HG02623 (cell line): ENCODE measurements at regions not wholly inside any gene's neighbourhood (a gene's known extent, or its start where the extent isn't known, plus 50 kb on each side); places are given as distances from the start of the nearest gene placed in this dataset.

Experiments
- ATAC-seq: cut with Tn5 transposase; IDR thresholded peaks from one replicate; pipeline ENCODE4 v1.9.1; 2021; ENCODE audit warnings: moderate library complexity; ENCODE audit not compliant: unreplicated experiment

- ATAC-seq = no peak
Measured at GRCh38 chr2:129069875-129070594, 751.4 kb upstream of the HS6ST1 start.

GRCh38 chr2:129070663-129071062 is 752.0 kb upstream of the HS6ST1 start:
- ATAC-seq = no peak

- no peak for ATAC-seq
Measured at GRCh38 chr2:129071531-129071930, 752.9 kb upstream of the HS6ST1 start.

- ATAC-seq = no peak
Measured at GRCh38 chr2:129074298-129074920, 755.7 kb upstream of the HS6ST1 start.

- ATAC-seq = no peak
Measured at GRCh38 chr2:129078548-129078947, 759.9 kb upstream of the HS6ST1 start.

GRCh38 chr2:129080715-129081476 is 762.2 kb upstream of the HS6ST1 start:
- ATAC-seq = no peak

- no peak for ATAC-seq
Measured at GRCh38 chr2:129085386-129085785, 766.7 kb upstream of the HS6ST1 start.

- ATAC-seq = no peak
Measured at GRCh38 chr2:129087133-129087813, 768.6 kb upstream of the HS6ST1 start.

- no peak for ATAC-seq
Measured at GRCh38 chr2:129091620-129092019, 773.0 kb upstream of the HS6ST1 start.

GRCh38 chr2:129092956-129093355 is 774.3 kb upstream of the HS6ST1 start:
- no peak for ATAC-seq

- ATAC-seq = no peak
Measured at GRCh38 chr2:129101186-129101585, 782.5 kb upstream of the HS6ST1 start.

- no peak for ATAC-seq
Measured at GRCh38 chr2:129103936-129104878, 785.5 kb upstream of the HS6ST1 start.

GRCh38 chr2:129112181-129112580 is 793.5 kb upstream of the HS6ST1 start:
- ATAC-seq = no peak

GRCh38 chr2:129113776-129114175 is 795.1 kb upstream of the HS6ST1 start:
- ATAC-seq = no peak

GRCh38 chr2:129117434-129117833 is 798.8 kb upstream of the HS6ST1 start:
- ATAC-seq = no peak

GRCh38 chr2:129118296-129118695 is 799.6 kb upstream of the HS6ST1 start:
- ATAC-seq = no peak

GRCh38 chr2:129129087-129129486 is 810.4 kb upstream of the HS6ST1 start:
- ATAC-seq = no peak

GRCh38 chr2:129133692-129134641 is 815.3 kb upstream of the HS6ST1 start:
- no peak for ATAC-seq

- ATAC-seq = no peak
Measured at GRCh38 chr2:129135017-129135416, 816.3 kb upstream of the HS6ST1 start.
